SK-N-SH treated with all-trans-retinoic acid at 6 μM for 48 hours (cell line): ENCODE measurements at regions not wholly inside any gene's neighbourhood (a gene's known extent, or its start where the extent isn't known, plus 50 kb on each side); places are given as distances from the start of the nearest gene placed in this dataset.

Experiments used
- ARNTL ChIP-seq: fragments of 450-650 bp; formaldehyde crosslinking; IDR thresholded peaks from 2 replicates; pipeline ENCODE4 v1.5.0; 2020; ENCODE audit warnings: low read depth, mild to moderate bottlenecking, moderate library complexity, borderline replicate concordance
- BACH2 ChIP-seq: fragments of 250-450 bp; sonication (Bioruptor Pico); IDR thresholded peaks from 2 replicates; pipeline ENCODE4 v1.9.0; 2021; ENCODE audit warnings: mild to moderate bottlenecking, borderline replicate concordance
- CSDC2 ChIP-seq: fragments of 250-450 bp; sonication (Bioruptor Pico); IDR thresholded peaks from 2 replicates; pipeline ENCODE4 v1.5.0; 2020; ENCODE audit warnings: mild to moderate bottlenecking, moderate library complexity
- GLIS3 ChIP-seq: fragments of 250-450 bp; sonication (Bioruptor Pico); IDR thresholded peaks from 2 replicates; pipeline ENCODE4 v1.5.0; 2020; ENCODE audit warnings: mild to moderate bottlenecking, moderate library complexity
- ISL1 ChIP-seq: fragments of 250-450 bp; sonication (Bioruptor Pico); IDR thresholded peaks from 2 replicates; pipeline ENCODE4 v2.1.2; 2022; ENCODE audit warnings: mild to moderate bottlenecking, moderate library complexity
- RARB ChIP-seq: fragments of 250-450 bp; sonication (Bioruptor Pico); IDR thresholded peaks from 2 replicates; pipeline ENCODE4 v1.8.0; 2021; ENCODE audit warnings: mild to moderate bottlenecking, moderate library complexity
- TCF4 ChIP-seq: fragments of 250-450 bp; sonication (Bioruptor Pico); IDR thresholded peaks from 2 replicates; pipeline ENCODE4 v1.8.0; 2021; ENCODE audit warnings: mild to moderate bottlenecking, moderate library complexity, borderline replicate concordance
- ZFP3 ChIP-seq: fragments of 250-450 bp; sonication (Bioruptor Pico); IDR thresholded peaks from 2 replicates; pipeline ENCODE4 v1.5.0; 2020; ENCODE audit warnings: mild to moderate bottlenecking, moderate library complexity
- ZFP30 ChIP-seq: fragments of 450-650 bp; formaldehyde crosslinking; IDR thresholded peaks from 2 replicates; pipeline ENCODE4 v1.5.0; 2022; ENCODE audit warnings: mild to moderate bottlenecking, moderate library complexity
- ZNF8 ChIP-seq: fragments of 450-650 bp; formaldehyde crosslinking; IDR thresholded peaks from 2 replicates; pipeline ENCODE4 v1.5.0; 2020; ENCODE audit warnings: mild to moderate bottlenecking, moderate library complexity
- TF ChIP-seq, protein P1 (sequence below): fragments of 250-450 bp; sonication (Bioruptor Pico); IDR thresholded peaks from 2 replicates; pipeline ENCODE4 v1.5.1; 2021; ENCODE audit warnings: mild to moderate bottlenecking, moderate library complexity
- TF ChIP-seq, protein P2 (sequence below): fragments of 250-450 bp; sonication (Bioruptor Pico); IDR thresholded peaks from 2 replicates; pipeline ENCODE4 v1.8.0; 2020; ENCODE audit warnings: mild to moderate bottlenecking, moderate library complexity, borderline replicate concordance

DNA sequence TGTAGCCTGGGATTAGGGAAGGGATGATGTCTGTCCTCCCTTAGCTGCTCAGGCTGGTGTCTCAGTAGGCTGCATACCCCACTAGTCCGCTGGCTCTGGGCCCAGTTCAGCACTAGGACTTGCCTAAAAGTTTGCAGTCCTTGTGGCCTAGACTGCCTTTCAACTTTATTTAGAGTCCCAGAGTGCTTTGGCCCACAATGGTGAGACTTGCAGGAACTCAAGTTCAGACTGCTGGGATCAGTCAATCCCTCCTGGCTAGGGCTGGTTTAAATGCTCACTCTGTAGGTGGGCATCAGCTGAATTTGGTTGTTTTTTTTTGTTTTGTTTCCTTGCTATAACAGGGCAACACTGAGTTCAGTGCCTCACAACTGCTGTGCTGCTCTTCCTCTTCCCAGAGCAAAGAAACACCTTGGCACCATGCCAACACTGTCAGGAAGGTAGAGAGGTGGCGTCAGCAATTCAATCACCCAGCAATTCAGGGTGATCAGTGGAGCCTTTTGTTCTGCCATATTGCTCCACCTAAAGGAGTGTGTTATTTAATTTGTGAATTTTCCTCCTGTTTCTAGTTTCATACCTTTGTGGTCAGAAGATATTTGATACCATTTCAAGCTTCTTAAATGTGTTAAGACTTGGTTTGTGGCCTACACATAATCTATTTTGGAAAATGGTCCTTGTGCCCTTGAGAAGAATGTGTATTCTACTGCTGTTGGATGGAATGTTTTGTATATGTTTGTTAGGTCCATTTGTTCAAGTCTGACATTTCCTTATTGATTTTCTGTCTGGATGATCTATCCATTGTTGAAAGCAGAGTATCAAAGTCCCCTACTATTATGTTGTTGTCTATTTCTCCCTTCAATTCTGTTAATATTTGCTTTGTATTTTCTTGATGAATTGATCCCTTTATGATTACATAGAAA lies 284.0 kb upstream of the PMFBP1 start:
- no peak for TF ChIP-seq ARNTL
- TF ChIP-seq, protein P1, sequence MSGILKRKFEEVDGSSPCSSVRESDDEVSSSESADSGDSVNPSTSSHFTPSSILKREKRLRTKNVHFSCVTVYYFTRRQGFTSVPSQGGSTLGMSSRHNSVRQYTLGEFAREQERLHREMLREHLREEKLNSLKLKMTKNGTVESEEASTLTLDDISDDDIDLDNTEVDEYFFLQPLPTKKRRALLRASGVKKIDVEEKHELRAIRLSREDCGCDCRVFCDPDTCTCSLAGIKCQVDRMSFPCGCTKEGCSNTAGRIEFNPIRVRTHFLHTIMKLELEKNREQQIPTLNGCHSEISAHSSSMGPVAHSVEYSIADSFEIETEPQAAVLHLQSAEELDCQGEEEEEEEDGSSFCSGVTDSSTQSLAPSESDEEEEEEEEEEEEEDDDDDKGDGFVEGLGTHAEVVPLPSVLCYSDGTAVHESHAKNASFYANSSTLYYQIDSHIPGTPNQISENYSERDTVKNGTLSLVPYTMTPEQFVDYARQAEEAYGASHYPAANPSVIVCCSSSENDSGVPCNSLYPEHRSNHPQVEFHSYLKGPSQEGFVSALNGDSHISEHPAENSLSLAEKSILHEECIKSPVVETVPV (CRISPR knock-in tag): no peak
- no peak for TF ChIP-seq RARB (CRISPR knock-in tag)
- TF ChIP-seq ZFP30 (CRISPR knock-in tag): no peak
- no peak for TF ChIP-seq TCF4
- TF ChIP-seq CSDC2 (CRISPR knock-in tag): no peak
- TF ChIP-seq BACH2 (CRISPR knock-in tag): no peak
- TF ChIP-seq, protein P2, sequence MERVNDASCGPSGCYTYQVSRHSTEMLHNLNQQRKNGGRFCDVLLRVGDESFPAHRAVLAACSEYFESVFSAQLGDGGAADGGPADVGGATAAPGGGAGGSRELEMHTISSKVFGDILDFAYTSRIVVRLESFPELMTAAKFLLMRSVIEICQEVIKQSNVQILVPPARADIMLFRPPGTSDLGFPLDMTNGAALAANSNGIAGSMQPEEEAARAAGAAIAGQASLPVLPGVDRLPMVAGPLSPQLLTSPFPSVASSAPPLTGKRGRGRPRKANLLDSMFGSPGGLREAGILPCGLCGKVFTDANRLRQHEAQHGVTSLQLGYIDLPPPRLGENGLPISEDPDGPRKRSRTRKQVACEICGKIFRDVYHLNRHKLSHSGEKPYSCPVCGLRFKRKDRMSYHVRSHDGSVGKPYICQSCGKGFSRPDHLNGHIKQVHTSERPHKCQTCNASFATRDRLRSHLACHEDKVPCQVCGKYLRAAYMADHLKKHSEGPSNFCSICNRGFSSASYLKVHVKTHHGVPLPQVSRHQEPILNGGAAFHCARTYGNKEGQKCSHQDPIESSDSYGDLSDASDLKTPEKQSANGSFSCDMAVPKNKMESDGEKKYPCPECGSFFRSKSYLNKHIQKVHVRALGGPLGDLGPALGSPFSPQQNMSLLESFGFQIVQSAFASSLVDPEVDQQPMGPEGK (CRISPR knock-in tag): no peak
- no peak for TF ChIP-seq GLIS3 (CRISPR knock-in tag)
- TF ChIP-seq ZFP3 (CRISPR knock-in tag): no peak
- no peak for TF ChIP-seq ZNF8
- no peak for TF ChIP-seq ISL1
